BJ (cell line): ENCODE measurements at regions not wholly inside any gene's neighbourhood (a gene's known extent, or its start where the extent isn't known, plus 50 kb on each side); places are given as distances from the start of the nearest gene placed in this dataset.

Source experiments
- CTCF ChIA-PET: fragments of 350-600 bp; formaldehyde crosslinking; extraction: SDS; loops from one replicate; lab custom pipeline; 2021; ENCODE audit warnings: antibody characterized with exemption, inconsistent platforms; lab: Yijun Ruan, JAX
- POLR2A ChIA-PET: fragments of 300-600 bp; sonication (Branson Sonifier 250); formaldehyde crosslinking; extraction: SDS; loops from one replicate; lab custom pipeline; 2021; ENCODE audit warnings: antibody characterized with exemption; lab: Charles Lee
- DNase-seq: peaks from one replicate; pipeline ENCODE4 v3.0.0-alpha.2; 2011; ENCODE audit warnings: low read depth
- H3K27me3 ChIP-seq: 2 replicates; pipeline ENCODE4 v1.6.0; 2011; ENCODE audit warnings: low read length; ENCODE audit not compliant: control insufficient read depth, insufficient read depth
- H3K36me3 ChIP-seq: 2 replicates; pipeline ENCODE4 v1.5.1; 2011; ENCODE audit warnings: low read length; ENCODE audit not compliant: control insufficient read depth, insufficient read depth
- H3K4me3 ChIP-seq: 2 replicates; pipeline ENCODE4 v1.5.1; 2011; ENCODE audit warnings: low read depth, mild to moderate bottlenecking, control low read depth, low read length
- CTCF ChIP-seq: IDR thresholded peaks from 2 replicates; pipeline ENCODE4 v1.5.1; 2011; ENCODE audit warnings: low read depth, mild to moderate bottlenecking, control low read depth, inconsistent platforms, low read length, moderate library complexity; ENCODE audit not compliant: insufficient read depth

DNA sequence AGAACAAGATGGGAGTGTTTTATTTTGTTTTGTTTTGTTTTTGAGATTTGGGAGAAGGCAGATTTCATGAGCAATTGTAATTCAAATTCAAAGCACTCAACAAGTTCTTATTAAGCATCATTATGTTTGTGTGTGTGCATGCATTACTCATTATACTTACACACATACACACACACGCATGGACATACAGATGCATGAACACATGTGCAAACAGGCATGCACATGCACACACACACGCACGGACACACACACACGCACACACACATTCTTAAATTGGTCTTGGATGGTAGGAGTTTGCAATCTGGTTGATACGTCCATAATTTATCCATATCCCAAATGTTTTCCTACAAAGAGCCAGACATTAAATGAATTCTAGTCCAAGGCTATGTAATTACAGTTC is 702.8 kb downstream of the INHBA start:
- POLR2A ChIA-PET = no interaction called here
- CTCF ChIA-PET = interaction anchor here (0.7 kb wide), 1 partner anchor 696 kb away, joined by 3 read pairs; no protein-coding TSS in a partner anchor
- H3K4me3 ChIP-seq = no peak overlapping the region
- no peaks in the 10 kb centered on the region for H3K27me3 ChIP-seq
- H3K36me3 ChIP-seq = no peaks in the 10 kb centered on the region
- DNase-seq = no peak
- TF ChIP-seq CTCF = no peak

DNA sequence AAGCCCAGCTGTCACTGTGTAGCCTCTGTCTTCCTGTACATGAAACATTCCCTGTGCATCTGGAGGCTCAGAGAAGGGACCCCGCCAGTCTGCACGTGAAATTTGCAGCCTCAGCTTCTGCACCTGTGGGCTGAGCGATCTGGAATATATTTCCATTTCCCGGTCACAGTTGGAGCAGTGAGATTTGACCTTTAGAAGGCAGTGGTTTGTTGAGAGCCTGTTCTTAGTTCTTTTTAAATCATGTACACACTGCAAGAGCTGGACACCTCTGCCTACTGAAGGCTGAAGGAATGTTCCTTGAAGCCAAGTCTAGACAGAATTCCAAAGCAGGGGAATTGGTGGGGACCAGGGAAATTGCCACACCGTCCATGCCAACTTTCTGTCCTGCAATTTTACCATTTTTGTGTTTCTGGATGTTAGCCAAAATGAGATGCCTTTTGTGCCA is 706.6 kb downstream of the INHBA start:
- H3K36me3 ChIP-seq = no peaks in the 10 kb centered on the region
- no peak for DNase-seq
- ChIA-PET POLR2A (no interaction called here), CTCF (interaction anchor here (1.0 kb wide), 1 partner anchor 702 kb away, joined by 3 read pairs; no protein-coding TSS in a partner anchor)
- TF ChIP-seq CTCF = no peak
- no peak overlapping the region for H3K4me3 ChIP-seq
- no peaks in the 10 kb centered on the region for H3K27me3 ChIP-seq

GRCh38 chr7:40990841-40991240 is 712.0 kb downstream of the INHBA start:
- ChIA-PET CTCF (interaction anchor here (1.0 kb wide), 1 partner anchor 16 kb away, joined by 3 read pairs; no protein-coding TSS in a partner anchor), POLR2A (no interaction called here)
- no peaks in the 10 kb centered on the region for H3K27me3 ChIP-seq
- TF ChIP-seq CTCF = no peak
- no peak for DNase-seq
- no peak overlapping the region for H3K4me3 ChIP-seq
- H3K36me3 ChIP-seq = no peaks in the 10 kb centered on the region

GRCh38 chr7:40987571-40987970 is 715.3 kb downstream of the INHBA start:
- H3K36me3 ChIP-seq = no peaks in the 10 kb centered on the region
- ChIA-PET POLR2A (no interaction called here), CTCF (interaction anchor here (0.6 to 2.0 kb wide), 5 partner anchors 9 to 755 kb away, joined by 3 to 8 read pairs (median 3); no protein-coding TSS in a partner anchor)
- TF ChIP-seq CTCF = no peak
- DNase-seq = no peak
- no peaks in the 10 kb centered on the region for H3K27me3 ChIP-seq
- H3K4me3 ChIP-seq = no peak overlapping the region

GRCh38 chr7:40986351-40986873 is 716.5 kb downstream of the INHBA start:
- H3K27me3 ChIP-seq = no peaks in the 10 kb centered on the region
- no peak for TF ChIP-seq CTCF
- CTCF ChIA-PET = interaction anchor here (0.7 to 2.0 kb wide), 2 partner anchors 11 to 17 kb away, joined by 3 to 8 read pairs; no protein-coding TSS in a partner anchor
- POLR2A ChIA-PET = no interaction called here
- no peaks in the 10 kb centered on the region for H3K36me3 ChIP-seq
- H3K4me3 ChIP-seq = no peak overlapping the region
- peak; percentile 51 for DNase-seq
